ENCODE measurements at regions not wholly inside any gene's neighbourhood (a gene's known extent, or its start where the extent isn't known, plus 50 kb on each side); places are given as distances from the start of the nearest gene placed in this dataset.
"Not testable (repeated sequence)": the region's sequence is repeated elsewhere in the genome, so short reads cannot be mapped to it uniquely, and the experiment has no call there.

DNA sequence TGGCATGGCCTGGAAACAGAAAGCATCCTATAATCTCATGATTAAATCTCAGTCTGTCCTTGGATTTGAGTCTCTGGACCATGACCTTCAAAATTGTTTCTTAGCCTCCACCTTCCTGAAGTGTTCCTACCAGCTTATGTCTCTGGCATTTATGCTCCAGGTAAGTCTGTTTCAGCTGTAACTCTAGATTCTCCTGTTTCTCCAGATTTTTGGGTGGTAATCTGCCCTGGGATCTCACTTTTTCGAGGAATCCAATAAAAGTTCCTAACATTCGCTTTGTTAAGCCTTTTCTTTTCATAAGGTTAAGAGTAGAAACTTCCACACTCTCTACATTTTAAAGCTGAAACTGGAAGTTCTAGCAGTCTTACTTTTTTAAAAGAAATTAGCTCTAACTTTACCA is 318.5 kb downstream of the C6orf118 start:
- TF ChIP-seq CTCF (IDR thresholded peaks at IDR 0.05; ENCODE audit: low read depth, low read length, missing control alignments), result no peak
- H3K4me3 ChIP-seq (replicated peaks; ENCODE audit: low read depth, low read length), result no peak overlapping the region
- DNase-seq (ENCODE audit: extremely low read depth, low read depth), result no peak

DNA sequence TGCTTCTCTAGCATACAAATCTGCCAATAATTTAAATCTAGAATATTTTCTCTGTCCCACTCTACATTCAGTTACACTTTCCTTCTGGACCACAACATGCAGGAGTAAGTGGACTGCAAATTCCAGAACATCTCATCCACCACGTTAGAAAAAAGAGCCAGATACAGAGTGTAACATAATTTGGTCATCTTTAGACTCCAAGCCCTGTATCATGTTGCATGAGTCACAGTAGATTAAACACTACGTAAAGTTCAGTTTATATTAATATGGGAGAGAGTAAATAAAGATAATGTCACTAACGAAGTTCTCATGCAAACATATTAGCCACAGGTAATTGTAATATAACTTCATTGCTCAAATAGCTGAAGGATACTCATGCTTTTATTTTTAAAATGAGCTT is 327.0 kb downstream of the C6orf118 start:
- no peak for TF ChIP-seq CTCF (IDR thresholded peaks at IDR 0.05; ENCODE audit: low read depth, low read length, missing control alignments)

GRCh38 chr6:164967102-164967501 is 342.3 kb downstream of the C6orf118 start:
- no peak for DNase-seq (ENCODE audit: extremely low read depth, low read depth)
- TF ChIP-seq CTCF (IDR thresholded peaks at IDR 0.05; ENCODE audit: low read depth, low read length, missing control alignments), result no peak

More for the DNA sequence above, 327.0 kb downstream of the C6orf118 start:
- DNase-seq (ENCODE audit: extremely low read depth, low read depth), result no peak
- H3K4me3 ChIP-seq (replicated peaks; ENCODE audit: low read depth, low read length), result no peak overlapping the region

GRCh38 chr6:164962805-164963204 is 346.6 kb downstream of the C6orf118 start:
- no peak for TF ChIP-seq CTCF (IDR thresholded peaks at IDR 0.05; ENCODE audit: low read depth, low read length, missing control alignments)
- no peak for DNase-seq (ENCODE audit: extremely low read depth, low read depth)
- H3K4me3 ChIP-seq (replicated peaks; ENCODE audit: low read depth, low read length), result no peak overlapping the region

More at GRCh38 chr6:164967102-164967501, 342.3 kb downstream of the C6orf118 start:
- H3K4me3 ChIP-seq (replicated peaks; ENCODE audit: low read depth, low read length), result no peak overlapping the region

- no peak for TF ChIP-seq CTCF (IDR thresholded peaks at IDR 0.05; ENCODE audit: low read depth, low read length, missing control alignments)
- no peak for DNase-seq (ENCODE audit: extremely low read depth, low read depth)
- no peak overlapping the region for H3K4me3 ChIP-seq (replicated peaks; ENCODE audit: low read depth, low read length)
Measured at GRCh38 chr6:164947164-164947563, 362.2 kb downstream of the C6orf118 start.

DNA sequence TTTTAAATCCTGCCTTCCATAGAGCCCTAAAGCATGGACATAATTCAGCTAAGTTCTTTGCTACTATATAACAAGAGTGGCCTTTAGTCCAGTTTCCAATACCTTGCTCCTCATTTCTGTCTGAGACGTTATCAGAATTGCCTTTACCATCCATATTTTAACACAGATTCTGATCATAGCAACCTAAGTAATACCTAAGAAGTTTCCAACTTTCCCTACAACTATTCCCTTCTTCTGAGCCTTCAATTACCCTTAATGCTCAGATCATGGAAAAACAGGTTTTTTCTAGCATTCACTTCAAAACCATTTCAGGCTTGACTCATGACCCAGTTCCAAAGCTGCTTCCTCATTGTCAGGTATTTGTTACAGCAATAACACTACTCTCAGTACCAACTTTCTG is 367.1 kb downstream of the C6orf118 start:
- TF ChIP-seq CTCF (IDR thresholded peaks at IDR 0.05; ENCODE audit: low read depth, low read length, missing control alignments), result no peak
- H3K4me3 ChIP-seq (replicated peaks; ENCODE audit: low read depth, low read length), result no peak overlapping the region
- no peak for DNase-seq (ENCODE audit: extremely low read depth, low read depth)

GRCh38 chr6:164933238-164933794 is 376.1 kb downstream of the C6orf118 start:
- not testable (repeated sequence) for DNase-seq (ENCODE audit: extremely low read depth, low read depth); H3K4me3 ChIP-seq (replicated peaks; ENCODE audit: low read depth, low read length)

All from HFF-Myc (cell line).